ENCODE measurements at regions not wholly inside any gene's neighbourhood (a gene's known extent, or its start where the extent isn't known, plus 50 kb on each side); places are given as distances from the start of the nearest gene placed in this dataset.

GRCh38 chr19:31545777-31546176, 196.5 kb upstream of the TSHZ3 start:
- H3K4me3 ChIP-seq (ENCODE audit: low read depth, poor library complexity, severe bottlenecking): no peak overlapping the region
- TF ChIP-seq CTCF (IDR thresholded peaks at IDR 0.05) (no peak), POLR2A (IDR thresholded peaks at IDR 0.05) (no peak)
- WGBS, 2 donors: 76 to 88% methylated on average over 2 of the region's 2 CpGs
- intact Hi-C loops (cut with DNase I; ENCODE audit: low total_unique reads): no loop called here
- DNase-seq (ENCODE audit: low spot score in 2 of 2): peak in 1 of 2 donors; percentile 52

- 52 to 54% methylated on average over 9 of the region's 9 CpGs for WGBS, 2 donors
- intact Hi-C loops (cut with DNase I; ENCODE audit: low total_unique reads): no loop called here
- TF ChIP-seq CTCF (IDR thresholded peaks at IDR 0.05) (no peak), POLR2A (IDR thresholded peaks at IDR 0.05) (no peak)
- H3K4me3 ChIP-seq (ENCODE audit: low read depth, poor library complexity, severe bottlenecking): no peak overlapping the region
- DNase-seq (ENCODE audit: low spot score in 2 of 2): peak in 1 of 2 donors; percentile 63
Measured at GRCh38 chr19:31546205-31546960, 197.1 kb upstream of the TSHZ3 start.

- TF ChIP-seq CTCF (IDR thresholded peaks at IDR 0.05): no peak
- TF ChIP-seq POLR2A (IDR thresholded peaks at IDR 0.05): no peak
- H3K4me3 ChIP-seq (ENCODE audit: low read depth, poor library complexity, severe bottlenecking): no peak overlapping the region
- DNase-seq (ENCODE audit: low spot score in 2 of 2): peak in 1 of 2 donors; percentile 32
- 76 to 80% methylated on average over 4 of the region's 4 CpGs for WGBS, 2 donors
- intact Hi-C loops (cut with DNase I; ENCODE audit: low total_unique reads): no loop called here
Measured at GRCh38 chr19:31548941-31549340, 199.7 kb upstream of the TSHZ3 start.

- intact Hi-C loops (cut with DNase I; ENCODE audit: low total_unique reads): no loop called here
- no peak for TF ChIP-seq CTCF (IDR thresholded peaks at IDR 0.05)
- DNase-seq (ENCODE audit: low spot score in 2 of 2): no peak
- H3K4me3 ChIP-seq (ENCODE audit: low read depth, poor library complexity, severe bottlenecking): no peak overlapping the region
- 36 to 41% methylated on average over 9 of the region's 9 CpGs for WGBS, 2 donors
Measured at GRCh38 chr19:31553112-31553845, 204.0 kb upstream of the TSHZ3 start.

GRCh38 chr19:31553846-31554215, 204.6 kb upstream of the TSHZ3 start:
- no peak for TF ChIP-seq POLR2A (IDR thresholded peaks at IDR 0.05)
- no peak for TF ChIP-seq CTCF (IDR thresholded peaks at IDR 0.05)
- 42 to 50% methylated on average over 8 of the region's 8 CpGs for WGBS, 2 donors
- DNase-seq (ENCODE audit: low spot score in 2 of 2): peak in 1 of 2 donors; percentile 25
- intact Hi-C loops (cut with DNase I; ENCODE audit: low total_unique reads): no loop called here
- no peak overlapping the region for H3K4me3 ChIP-seq (ENCODE audit: low read depth, poor library complexity, severe bottlenecking)
